ENCODE measurements at regions not wholly inside any gene's neighbourhood (a gene's known extent, or its start where the extent isn't known, plus 50 kb on each side); places are given as distances from the start of the nearest gene placed in this dataset.
A peak's percentile ranks its signal among the peaks of the same experiment; 100 is the strongest.
"Not testable (repeated sequence)": the region's sequence is repeated elsewhere in the genome, so short reads cannot be mapped to it uniquely, and the experiment has no call there.

DNA sequence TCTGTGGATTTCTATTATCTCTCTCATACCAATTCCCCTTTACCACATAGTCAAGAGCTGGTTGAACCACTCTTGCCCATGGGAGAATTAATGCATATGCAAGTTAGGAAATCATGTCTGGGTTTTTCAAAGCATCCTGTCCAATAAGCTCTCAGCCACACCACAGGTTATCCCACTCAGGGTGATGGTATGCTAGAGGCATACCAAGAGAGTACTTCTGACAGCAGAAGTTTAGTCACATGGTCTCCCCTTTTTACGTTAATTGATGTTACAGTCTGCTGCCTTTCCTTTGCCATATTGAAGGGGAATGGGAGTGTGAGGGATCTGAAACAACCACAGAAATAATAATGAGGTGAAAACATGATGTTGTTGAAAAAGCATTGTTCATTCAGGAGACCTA is 135.8 kb upstream of the PBX1 start:
- DNase-seq, result no peak
- Histone ChIP-seq H3K36me3 (no peaks in the 10 kb centered on the region), H3K4me3 (no peak overlapping the region), H3K27me3 (peaks cover 4% of the 10 kb centered on the region; the same call in 1 of the 2 replicates), H3K9me3 (no peaks in the 10 kb centered on the region)

DNA sequence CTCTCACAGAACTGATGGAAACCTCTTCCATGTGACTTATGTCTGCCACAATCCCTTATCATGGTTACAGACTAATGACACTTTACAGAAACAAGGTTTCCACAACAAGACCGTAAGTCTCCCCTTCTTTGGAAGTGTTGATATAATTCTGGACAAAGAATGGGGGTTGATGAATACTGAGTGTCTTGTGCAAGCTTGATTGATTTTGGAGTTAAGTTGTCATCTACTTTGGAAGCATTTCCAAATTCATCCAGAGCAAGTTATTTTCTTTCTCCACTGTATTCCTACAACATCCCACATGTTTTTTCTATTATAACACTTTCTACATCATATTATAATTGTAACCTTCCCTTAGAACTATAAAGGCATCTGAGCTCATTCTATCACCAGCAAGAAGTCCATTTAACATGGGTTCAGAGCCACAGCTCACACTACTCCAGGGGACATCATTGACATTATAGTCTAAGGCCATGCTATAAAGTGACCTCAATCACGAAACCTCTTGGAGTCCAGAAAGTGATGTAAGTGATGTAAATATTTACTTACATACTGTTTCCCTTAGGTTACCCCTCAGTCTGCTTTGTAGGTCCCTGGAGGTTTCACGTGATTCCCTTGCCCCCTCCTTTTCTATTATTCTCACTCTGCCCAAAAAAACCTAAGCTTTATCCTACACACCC is 125.7 kb upstream of the PBX1 start:
- H3K4me3 ChIP-seq, result no peak overlapping the region
- no peaks in the 10 kb centered on the region for H3K27me3 ChIP-seq
- no peaks in the 10 kb centered on the region for H3K36me3 ChIP-seq
- no peaks in the 10 kb centered on the region for H3K9me3 ChIP-seq
- DNase-seq, result no peak

DNA sequence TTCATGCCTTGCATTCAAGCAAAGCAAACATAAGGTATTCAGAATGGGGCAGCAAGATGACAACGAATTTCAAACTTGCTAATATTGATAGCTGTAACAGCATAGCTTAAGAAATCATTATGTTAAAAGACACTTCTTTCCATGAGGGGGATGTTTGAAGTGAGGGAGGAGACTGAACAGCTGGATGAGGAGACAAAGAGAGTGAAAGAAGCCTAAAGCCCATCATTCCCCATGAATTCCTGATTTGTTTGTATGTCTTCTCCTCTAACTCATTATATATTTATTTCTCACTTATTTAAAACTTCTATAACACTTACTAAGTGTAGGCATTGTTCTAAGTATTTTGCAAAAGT is 125.2 kb upstream of the PBX1 start:
- no peak for DNase-seq
- Histone ChIP-seq H3K4me3 (no peak overlapping the region), H3K9me3 (no peaks in the 10 kb centered on the region), H3K36me3 (no peaks in the 10 kb centered on the region), H3K27me3 (no peaks in the 10 kb centered on the region)

DNA sequence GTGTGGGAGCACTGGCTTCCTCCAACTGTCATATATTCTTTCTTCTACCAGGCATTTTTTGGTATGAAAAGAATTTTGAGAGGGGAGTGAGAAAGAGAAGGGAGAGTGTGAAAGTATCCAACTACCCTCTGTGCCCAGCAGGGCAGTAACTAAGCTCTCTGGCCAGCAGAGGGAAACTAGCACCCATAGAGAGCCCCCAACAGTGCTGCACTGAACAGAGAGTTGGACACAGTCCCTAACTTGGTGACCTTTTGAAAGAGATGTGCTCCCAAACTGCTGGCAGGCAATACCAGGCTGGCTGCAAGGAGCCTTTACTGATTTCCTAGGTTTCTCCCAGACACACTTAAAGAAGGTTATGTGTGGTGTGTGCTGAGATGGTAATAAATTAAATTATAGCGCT is 118.8 kb upstream of the PBX1 start:
- Histone ChIP-seq H3K36me3 (no peaks in the 10 kb centered on the region), H3K4me3 (no peak overlapping the region), H3K9me3 (no peaks in the 10 kb centered on the region), H3K27me3 (no peaks in the 10 kb centered on the region)
- no peak for DNase-seq

DNA sequence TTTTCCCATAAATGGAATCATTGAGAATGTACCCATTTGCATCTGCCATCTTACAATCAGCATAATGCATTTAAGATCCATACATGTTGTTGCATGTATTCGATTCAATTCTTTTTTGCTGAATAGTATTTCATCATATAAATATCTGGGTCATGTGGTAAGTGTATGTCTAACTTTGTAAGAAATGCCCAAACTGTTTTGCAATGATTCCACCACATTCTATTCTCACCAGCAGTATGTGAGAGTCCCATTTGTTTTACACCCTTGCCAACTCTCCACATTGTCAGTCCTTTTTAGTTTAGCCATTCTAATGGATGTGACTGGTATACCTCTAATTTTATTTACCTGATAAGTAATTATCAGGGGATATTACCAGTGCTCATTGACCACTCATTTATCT is 115.8 kb upstream of the PBX1 start:
- no peak for DNase-seq

DNA sequence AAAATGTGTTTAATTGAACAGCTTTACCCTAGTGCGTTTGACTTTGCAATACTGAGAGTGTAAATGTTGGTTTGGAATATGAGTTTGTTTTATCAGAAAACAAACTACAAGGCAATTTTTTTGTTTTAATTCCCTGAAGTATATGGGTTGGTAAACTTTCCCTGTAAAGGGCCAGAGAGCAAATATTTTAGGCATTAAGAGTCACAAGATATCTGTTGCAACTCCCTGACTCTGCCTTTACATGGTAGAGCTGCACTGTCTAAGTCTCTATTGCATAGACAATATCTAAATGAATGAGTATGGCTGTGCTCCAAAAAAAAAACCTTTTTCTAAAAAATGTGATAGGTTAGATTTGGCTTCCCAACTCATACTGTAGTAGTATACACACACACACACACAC is 115.1 kb upstream of the PBX1 start:
- Histone ChIP-seq H3K36me3 (no peaks in the 10 kb centered on the region), H3K27me3 (no peaks in the 10 kb centered on the region), H3K4me3 (no peak overlapping the region), H3K9me3 (no peaks in the 10 kb centered on the region)
- no peak for DNase-seq

More for the DNA sequence above, 115.8 kb upstream of the PBX1 start:
- Histone ChIP-seq H3K4me3 (no peak overlapping the region), H3K27me3 (no peaks in the 10 kb centered on the region), H3K36me3 (no peaks in the 10 kb centered on the region), H3K9me3 (no peaks in the 10 kb centered on the region)

DNA sequence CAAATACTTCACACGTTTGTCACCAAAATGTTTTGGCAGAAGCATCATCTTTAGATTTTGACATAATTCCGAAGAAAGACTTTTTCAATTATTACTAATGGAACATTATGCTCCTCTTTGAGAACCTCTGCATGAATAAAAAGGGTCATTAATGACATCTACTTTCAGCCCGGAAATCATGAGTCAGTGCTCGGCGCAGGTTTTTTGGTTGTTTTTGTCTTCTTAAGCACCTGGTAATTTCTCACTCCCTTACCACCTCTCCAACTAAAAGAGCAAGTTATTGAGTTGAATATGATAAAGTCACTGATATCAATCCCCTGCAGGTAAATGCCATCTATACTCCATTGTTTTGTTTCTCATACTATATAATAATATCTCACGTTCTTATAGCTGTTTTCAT is 113.0 kb upstream of the PBX1 start:
- DNase-seq, result no peak
- H3K27me3 ChIP-seq, result no peaks in the 10 kb centered on the region
- H3K36me3 ChIP-seq, result no peaks in the 10 kb centered on the region
- H3K4me3 ChIP-seq, result no peak overlapping the region
- no peaks in the 10 kb centered on the region for H3K9me3 ChIP-seq

DNA sequence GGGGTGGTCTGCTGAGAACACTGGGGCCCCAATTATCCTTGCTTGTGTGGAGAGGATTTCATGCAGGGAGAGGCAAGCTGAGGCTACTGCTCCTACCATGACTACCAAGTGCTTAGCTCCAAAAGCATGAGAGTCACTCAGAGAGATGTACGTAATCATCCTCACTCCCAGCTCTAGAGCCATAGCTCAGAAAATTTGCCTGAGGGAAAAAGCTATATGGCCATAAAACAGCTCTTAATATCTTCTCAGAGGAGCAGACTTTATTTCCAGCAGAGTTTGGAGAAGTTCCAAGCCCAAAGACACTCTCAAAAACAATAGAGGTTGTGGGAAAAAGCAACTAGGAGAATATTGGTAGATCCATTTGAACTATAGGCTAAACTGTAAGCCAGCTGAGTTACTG is 106.4 kb upstream of the PBX1 start:
- DNase-seq, result no peak
- Histone ChIP-seq H3K9me3 (no peaks in the 10 kb centered on the region; the same call in 1 of the 2 replicates), H3K36me3 (no peaks in the 10 kb centered on the region), H3K4me3 (no peak overlapping the region), H3K27me3 (no peaks in the 10 kb centered on the region)

DNA sequence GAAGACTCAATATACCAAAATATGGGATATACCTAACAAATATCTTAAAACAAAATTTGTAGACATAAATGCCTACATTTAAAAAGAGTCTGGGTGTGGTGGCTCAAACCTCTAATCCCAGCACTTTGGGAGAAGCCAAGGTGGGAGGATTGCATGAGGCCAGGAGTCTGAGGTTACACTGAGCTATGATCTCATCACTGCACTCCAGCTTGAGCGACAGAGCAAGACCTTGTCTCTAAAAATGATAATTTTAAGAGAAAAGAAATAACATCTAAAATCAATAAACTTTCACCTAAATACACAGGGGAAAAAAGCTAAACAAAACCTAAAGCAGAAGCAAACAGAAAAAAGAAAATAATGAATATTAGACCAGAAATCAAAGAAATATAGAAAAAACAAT is 102.7 kb upstream of the PBX1 start:
- Histone ChIP-seq H3K27me3 (no peaks in the 10 kb centered on the region), H3K36me3 (no peaks in the 10 kb centered on the region), H3K9me3 (no peaks in the 10 kb centered on the region; the same call in 1 of the 2 replicates), H3K4me3 (no peak overlapping the region)
- no peak for DNase-seq

DNA sequence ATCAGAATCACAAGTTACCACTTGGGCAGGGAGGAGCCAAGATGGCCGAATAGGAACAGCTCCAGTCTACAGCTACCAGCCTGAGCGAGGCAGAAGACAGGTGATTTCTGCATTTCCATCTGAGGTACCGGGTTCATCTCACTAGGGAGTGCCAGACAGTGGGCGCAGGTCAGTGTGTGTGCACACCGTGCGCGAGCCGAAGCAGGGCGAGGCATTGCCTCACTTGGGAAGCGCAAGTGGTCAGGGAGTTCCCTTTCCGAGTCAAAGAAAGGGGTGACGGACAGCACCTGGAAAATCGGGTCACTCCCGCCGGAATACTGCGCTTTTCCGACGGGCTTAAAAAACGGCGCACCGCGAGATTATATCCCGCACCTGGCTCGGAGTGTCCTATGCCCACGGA is 99.8 kb upstream of the PBX1 start:
- not testable (repeated sequence) for H3K9me3 ChIP-seq, H3K36me3 ChIP-seq

DNA sequence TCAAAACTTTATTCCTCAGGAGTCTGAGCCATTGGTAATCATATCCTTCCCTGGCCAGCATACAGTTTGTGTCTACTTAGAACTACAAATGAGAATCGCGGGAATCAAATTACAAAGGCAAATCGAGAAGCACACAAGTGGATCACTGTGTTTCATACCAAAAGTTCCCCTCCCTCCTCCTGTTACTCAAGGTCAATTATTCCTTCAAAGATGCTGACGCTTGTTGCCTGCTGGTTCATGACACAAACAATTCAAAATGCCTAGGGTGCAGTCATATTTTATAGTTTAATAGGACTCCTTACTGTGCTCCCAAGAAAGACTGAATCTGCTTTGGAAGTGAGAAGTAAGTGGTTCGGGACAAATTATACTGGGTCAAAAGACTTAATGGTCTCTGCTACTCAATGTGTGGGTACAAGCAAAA is 93.0 kb upstream of the PBX1 start:
- H3K27me3 ChIP-seq, result no peaks in the 10 kb centered on the region
- no peak for DNase-seq
- H3K9me3 ChIP-seq, result no peaks in the 10 kb centered on the region
- no peak overlapping the region for H3K4me3 ChIP-seq
- H3K36me3 ChIP-seq, result no peaks in the 10 kb centered on the region

More for the DNA sequence above, 99.8 kb upstream of the PBX1 start:
- H3K4me3 ChIP-seq, DNase-seq, H3K27me3 ChIP-seq: not testable (repeated sequence)

DNA sequence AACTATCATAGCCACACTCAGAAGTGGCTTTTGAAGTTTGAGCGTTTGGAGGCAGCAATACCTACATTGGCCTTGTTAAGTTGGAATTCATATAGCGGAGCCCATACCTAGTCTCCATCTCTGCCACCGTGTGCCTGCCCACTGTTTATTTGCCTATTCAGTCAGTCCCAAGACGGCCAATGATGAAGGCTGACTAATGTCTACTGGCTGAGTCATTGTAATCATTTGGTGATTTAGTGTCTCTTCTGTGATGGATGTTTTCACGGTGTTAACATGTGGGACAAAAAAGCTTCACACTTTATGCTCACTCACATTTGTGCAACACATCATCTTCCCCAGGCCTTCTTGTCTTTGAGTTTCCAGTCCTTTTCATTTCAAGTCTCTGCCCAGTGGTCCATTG is 92.6 kb upstream of the PBX1 start:
- Histone ChIP-seq H3K36me3 (no peaks in the 10 kb centered on the region), H3K9me3 (no peaks in the 10 kb centered on the region), H3K4me3 (no peak overlapping the region), H3K27me3 (no peaks in the 10 kb centered on the region)
- no peak for DNase-seq

DNA sequence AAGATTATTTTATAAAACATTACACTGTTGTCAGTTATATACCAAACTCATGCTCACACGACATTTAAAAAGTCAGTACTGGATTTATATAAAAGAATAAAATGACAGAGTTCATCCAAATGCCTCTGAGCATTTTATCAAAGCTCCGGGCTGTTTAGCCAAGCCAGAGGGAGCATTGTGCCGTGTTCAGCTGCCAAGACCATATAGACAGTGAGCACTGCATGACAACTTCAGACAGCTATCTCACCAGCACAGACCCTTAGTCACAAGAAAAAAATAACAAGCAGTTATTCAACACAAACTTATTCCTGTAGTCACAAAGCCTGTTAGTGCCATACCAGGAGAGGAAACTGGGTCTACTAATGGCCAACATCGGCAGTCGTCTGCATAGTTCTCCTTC is 88.0 kb upstream of the PBX1 start:
- Histone ChIP-seq H3K27me3 (no peaks in the 10 kb centered on the region), H3K36me3 (no peaks in the 10 kb centered on the region), H3K9me3 (no peaks in the 10 kb centered on the region), H3K4me3 (no peak overlapping the region)
- DNase-seq, result peak; percentile 9

DNA sequence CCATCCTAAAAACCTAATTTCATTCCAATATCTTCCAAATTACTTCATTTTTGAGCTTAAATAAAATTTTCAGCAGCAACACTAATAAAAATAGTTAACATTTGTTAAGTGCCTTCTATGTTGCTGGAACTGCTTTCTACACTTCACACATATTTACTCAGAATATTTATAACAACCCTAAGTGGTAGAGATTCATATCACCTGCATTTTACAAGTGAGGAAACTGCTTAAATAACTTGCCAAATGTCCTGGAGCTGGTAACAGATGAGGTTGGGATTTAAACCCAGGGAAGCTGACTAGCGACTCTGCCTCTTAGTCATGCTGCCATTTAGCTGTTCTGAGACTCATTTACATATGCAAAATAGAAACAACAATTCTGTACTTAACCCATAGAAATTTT is 86.1 kb upstream of the PBX1 start:
- Histone ChIP-seq H3K4me3 (no peak overlapping the region), H3K9me3 (no peaks in the 10 kb centered on the region), H3K36me3 (no peaks in the 10 kb centered on the region), H3K27me3 (no peaks in the 10 kb centered on the region)
- no peak for DNase-seq

DNA sequence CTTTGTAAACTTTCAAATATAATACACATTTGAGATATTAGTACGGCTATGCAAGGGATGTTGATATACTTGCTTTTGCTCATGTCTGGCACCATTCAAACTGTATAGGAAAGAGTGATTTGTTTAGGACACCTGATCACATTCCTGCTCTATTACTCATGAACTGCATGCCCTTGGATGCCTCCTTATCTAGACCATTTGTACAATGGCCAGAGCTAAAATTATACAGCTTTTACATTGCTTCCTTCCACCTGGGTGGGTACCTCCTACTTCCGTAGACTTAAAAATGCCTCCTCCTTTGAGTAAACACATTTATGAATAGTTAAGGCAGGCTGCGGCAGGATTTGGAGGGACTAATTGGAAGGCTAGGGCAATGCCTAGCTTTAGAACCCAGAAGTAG is 85.4 kb upstream of the PBX1 start:
- no peak overlapping the region for H3K4me3 ChIP-seq
- no peaks in the 10 kb centered on the region for H3K27me3 ChIP-seq
- DNase-seq, result no peak
- H3K36me3 ChIP-seq, result no peaks in the 10 kb centered on the region
- no peaks in the 10 kb centered on the region for H3K9me3 ChIP-seq

DNA sequence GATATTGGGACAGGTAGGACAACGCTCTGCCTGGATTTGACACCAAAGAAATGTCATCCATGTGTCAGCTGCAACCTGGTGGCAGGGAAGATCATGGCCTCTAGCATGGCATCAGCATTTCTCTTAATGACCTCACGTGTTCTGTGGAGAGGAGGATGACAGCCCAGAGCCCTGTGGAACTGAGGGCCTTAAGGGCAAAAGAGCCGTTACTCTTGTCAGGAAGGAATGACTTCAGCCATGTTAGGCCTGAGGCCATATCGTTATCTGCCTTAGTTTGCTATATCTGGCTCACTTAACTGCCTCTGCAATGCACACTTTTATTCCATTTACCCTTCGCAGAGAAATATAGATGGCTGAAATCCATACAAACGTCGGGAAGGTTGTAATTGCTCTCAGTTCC is 83.2 kb upstream of the PBX1 start:
- H3K27me3 ChIP-seq, result no peaks in the 10 kb centered on the region
- DNase-seq, result no peak

DNA sequence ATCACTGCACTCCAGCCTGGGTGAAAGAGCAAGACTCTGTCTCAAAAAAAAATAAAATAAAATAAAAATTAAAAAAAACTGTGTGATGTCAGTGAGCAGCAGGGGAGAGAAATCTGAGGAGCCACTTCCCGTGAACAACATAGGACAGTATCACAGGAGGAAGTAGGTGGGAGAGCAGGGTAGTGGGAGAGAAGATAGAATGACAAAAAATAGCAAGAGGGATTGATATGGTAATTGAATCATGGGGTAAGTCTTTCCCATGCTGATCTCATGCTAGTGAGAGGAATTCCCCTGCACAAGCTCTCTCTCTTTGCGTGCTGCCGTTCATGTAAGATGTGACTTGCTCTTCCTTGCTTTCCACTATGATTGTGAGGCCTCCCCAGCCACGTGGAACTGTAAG is 81.6 kb upstream of the PBX1 start:
- no peak for DNase-seq
- Histone ChIP-seq H3K27me3 (no peaks in the 10 kb centered on the region), H3K4me3 (no peak overlapping the region), H3K9me3 (no peaks in the 10 kb centered on the region), H3K36me3 (no peaks in the 10 kb centered on the region)

More for the DNA sequence above, 83.2 kb upstream of the PBX1 start:
- H3K9me3 ChIP-seq, result no peaks in the 10 kb centered on the region
- H3K4me3 ChIP-seq, result no peak overlapping the region
- no peaks in the 10 kb centered on the region for H3K36me3 ChIP-seq

DNA sequence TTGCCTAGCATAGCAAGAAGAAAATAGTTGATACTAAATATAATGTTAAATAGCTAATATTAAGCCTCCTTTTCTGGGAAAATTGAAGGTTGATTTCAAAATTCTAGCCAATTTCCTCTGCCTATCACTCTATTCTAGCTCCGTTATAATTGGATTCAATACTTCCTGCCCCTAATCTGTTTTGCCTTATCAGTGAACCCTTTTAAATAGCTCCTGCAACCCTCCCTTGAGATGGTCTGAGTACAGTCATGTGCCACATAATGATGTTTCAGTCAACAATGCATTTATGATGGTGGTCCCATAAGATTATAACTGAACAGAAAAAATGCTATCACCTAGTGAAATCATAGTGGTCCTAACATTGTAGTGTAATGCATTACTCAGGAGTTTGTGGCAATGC is 79.7 kb upstream of the PBX1 start:
- no peaks in the 10 kb centered on the region; the same call in 1 of the 2 replicates for H3K27me3 ChIP-seq
- H3K36me3 ChIP-seq, result no peaks in the 10 kb centered on the region
- no peaks in the 10 kb centered on the region for H3K9me3 ChIP-seq
- no peak overlapping the region for H3K4me3 ChIP-seq
- no peak for DNase-seq

Measured in MG63 (cell line).